HG03108 (cell line): ENCODE measurements at regions not wholly inside any gene's neighbourhood (a gene's known extent, or its start where the extent isn't known, plus 50 kb on each side); places are given as distances from the start of the nearest gene placed in this dataset.
"Not testable (repeated sequence)": the region's sequence is repeated elsewhere in the genome, so short reads cannot be mapped to it uniquely, and the experiment has no call there.

Source experiments
- ATAC-seq: cut with Tn5 transposase; IDR thresholded peaks from one replicate; pipeline ENCODE4 v1.9.1; 2021; ENCODE audit warnings: moderate library complexity; ENCODE audit not compliant: unreplicated experiment

DNA sequence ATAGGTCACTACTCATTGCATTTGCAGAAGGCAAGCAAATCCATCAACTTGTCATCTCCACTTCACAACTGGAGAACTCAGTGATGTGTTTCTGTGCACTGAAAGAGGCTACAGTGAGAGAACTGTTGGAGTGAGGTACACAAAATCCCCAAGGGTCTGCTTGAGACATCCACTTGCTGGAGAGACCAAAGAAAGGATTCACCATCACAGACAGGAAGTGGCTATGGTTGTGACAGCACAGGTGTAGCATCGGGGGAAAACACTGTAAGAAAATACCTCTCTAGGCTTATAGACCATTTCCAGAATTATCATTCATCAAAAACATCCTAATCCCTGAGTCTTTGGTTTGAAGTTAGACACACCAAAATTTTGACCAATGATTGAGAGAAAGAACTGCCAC lies 201.3 kb upstream of the OR4E1 start:
- ATAC-seq, result no peak

DNA sequence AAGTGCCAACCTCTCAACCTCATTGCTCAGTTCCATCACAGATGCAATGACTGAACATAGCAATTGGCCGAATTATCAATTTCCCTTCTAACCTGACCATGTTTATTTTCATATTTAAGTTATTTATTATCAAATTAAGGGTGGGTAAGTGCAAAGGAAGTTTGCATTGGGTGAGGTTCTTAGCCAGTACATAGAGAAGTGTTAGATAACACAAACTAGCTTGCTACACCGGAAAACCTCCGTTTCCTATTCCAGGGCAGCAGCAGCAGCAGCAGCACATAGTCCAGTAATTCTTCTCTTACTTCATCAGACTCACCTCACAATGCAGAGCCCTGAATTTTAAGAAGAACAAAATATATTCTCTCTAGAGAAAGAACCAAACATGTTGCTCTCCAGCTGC lies 200.5 kb upstream of the OR4E1 start:
- no peak for ATAC-seq

DNA sequence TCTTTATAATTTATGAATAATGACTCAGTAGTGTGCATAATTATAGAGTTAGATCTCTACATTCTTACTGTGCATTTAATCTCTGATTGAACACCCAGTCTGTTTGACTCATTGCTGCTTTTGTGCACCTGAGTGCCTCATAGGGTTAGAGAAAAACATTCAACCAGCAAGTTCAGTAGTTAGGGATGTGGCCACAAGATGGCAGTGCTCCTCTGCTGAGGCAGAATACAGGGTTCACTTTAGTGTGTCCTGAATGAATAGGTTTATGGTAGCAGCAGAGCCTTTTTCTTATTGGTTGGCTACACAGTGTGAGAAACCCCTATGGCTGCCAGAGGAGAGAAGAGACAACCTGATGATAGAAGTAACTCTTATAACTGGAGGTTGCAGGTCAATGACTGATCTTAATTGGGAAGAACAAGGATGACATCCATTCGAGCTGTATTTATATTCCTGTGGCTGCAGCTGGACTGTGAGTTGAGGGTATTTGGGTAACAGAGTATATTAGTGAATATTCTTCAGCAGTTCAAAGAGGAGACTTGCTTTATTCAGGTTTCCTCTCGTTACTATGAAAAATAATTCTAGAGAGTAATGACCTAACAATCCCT lies 194.9 kb upstream of the OR4E1 start:
- no peak for ATAC-seq

DNA sequence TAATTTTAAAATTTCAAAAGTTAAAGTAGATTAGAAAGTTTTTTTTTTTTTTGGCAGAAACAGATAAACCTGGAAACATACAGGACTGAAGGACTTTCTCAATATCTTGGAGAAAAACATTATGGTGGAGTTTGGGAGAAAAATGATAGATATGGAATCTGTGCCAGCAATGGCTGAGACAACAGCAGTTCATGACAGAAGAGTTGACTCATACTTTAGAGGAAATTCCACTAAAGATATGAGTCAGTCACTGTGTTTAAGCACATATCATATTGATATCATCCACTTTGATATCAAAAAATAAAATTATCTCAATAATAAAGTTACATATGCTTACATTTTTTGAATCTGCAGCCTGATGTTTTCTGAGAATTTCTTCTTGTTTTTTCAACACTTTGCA lies 193.9 kb upstream of the OR4E1 start:
- no peak for ATAC-seq

DNA sequence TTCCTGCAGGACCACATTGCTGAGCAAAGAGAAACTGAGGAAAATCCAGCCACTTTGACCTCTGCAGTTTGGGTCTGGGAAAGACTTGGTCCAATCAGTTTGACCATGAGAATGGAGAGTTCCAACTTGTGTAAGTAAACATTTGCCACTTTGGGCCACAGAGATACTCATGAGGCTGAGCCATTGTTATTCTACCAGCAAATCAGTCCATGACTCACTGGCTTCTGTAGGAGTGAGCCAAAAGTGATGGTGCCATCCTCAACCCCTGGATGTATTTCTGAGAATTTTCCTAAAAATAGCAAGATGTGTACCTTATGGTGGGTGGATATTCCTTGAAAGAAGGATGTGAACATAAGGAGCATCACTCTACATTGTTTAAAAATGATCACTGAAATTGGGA lies 192.9 kb upstream of the OR4E1 start:
- no peak for ATAC-seq

DNA sequence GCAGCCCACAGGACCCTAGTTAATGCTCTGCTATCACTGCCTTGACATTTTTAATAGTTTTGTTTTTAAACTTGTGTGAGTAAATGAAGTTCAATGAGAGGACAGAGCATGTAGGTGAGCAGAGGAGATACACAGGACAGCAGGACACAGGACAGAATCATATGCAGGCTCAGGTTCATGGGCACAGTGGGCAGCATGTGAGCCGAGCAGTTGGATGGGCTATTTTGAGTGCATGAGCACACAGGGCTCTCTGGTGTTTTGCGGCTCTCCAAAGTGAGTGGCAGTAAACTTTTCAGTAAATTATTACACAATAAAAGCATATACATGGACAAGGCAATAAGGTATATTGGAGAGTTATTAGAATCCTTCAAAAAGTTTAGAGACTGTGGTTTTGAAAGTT lies 189.7 kb upstream of the OR4E1 start:
- ATAC-seq, result no peak

DNA sequence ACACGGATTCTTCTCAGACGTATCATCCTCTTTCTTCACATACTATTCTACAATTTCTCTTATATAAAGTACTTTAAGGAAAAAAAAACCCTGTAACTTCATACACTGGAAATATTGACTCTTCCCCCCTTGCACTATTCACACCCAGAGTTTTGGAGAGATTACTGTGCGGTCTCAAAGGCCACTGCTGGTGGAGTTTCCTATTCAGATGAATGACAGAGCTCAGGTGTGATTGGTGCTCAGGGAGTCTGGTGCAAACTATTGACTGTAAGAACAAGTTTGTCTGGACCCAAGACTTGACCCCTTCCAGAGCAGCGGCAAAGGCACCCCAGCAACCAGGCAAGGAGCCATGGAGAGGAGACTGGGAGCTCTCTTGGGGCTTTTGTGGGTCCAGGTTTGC lies 187.5 kb upstream of the OR4E1 start:
- ATAC-seq, result no peak

DNA sequence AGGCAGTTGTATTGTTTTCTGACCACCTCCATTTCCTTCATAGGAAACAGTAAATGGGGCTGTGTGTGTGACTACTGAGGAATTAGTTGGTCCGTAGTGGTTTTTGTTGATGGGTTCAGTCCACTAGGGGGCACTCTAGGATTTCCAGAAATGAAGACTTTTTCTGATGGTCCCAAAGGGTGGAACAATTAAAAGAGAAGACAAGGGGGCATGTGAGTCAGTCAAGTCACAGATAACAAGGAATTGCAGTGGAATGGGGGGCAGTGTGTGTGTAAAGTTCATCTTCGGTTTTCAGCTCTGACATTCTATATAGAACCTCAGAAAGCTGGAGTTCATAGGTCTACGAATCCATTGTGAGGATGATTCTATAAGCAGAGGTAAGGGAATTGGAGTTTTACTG lies 186.6 kb upstream of the OR4E1 start:
- ATAC-seq, result no peak

DNA sequence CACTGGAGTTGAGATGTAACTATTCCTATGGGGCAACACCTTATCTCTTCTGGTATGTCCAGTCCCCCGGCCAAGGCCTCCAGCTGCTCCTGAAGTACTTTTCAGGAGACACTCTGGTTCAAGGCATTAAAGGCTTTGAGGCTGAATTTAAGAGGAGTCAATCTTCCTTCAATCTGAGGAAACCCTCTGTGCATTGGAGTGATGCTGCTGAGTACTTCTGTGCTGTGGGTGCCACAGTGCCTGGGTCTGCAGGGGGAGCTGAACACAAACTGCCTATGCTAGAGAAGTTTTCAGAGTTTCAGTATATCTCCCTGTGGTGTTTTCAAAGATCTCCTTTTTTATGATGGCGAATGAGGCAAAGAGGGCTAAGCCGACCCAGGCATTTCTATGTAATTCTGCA lies 179.2 kb upstream of the OR4E1 start:
- no peak for ATAC-seq

DNA sequence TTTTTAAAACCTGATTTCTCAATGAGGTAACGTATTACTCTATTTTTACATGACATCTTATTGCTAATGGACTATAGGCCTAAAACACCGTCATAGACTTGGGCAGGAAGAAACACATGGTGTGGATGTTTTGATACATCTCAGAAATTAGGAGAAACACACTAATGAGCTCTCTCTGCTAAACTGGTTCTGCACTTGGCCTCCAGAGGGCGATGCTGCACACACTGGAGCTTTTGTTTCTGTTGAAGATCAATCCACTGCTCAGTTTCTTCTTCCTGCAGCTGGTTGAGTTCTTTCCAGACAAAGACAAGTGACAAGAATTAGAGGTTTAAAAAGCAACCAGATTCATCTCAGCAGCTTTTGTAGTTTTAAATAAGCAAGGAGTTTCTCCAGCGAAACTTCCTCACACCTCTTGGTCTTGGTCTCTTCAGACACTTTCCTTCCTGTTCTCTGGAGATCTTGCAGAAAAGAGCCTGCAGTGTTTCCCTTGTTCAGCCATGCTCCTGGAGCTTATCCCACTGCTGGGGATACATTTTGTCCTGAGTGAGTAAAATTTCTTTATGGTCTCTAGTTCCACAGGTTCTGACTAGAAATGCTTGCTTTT lies 178.5 kb upstream of the OR4E1 start:
- ATAC-seq, result no peak

DNA sequence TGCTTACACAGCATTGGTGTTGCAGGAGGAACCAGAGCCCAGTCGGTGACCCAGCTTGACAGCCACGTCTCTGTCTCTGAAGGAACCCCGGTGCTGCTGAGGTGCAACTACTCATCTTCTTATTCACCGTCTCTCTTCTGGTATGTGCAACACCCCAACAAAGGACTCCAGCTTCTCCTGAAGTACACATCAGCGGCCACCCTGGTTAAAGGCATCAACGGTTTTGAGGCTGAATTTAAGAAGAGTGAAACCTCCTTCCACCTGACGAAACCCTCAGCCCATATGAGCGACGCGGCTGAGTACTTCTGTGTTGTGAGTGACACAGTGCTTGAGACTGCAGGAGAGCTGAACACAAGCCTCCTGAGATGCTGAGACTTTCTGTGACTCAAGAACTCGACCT lies 173.3 kb upstream of the OR4E1 start:
- not testable (repeated sequence) for ATAC-seq

DNA sequence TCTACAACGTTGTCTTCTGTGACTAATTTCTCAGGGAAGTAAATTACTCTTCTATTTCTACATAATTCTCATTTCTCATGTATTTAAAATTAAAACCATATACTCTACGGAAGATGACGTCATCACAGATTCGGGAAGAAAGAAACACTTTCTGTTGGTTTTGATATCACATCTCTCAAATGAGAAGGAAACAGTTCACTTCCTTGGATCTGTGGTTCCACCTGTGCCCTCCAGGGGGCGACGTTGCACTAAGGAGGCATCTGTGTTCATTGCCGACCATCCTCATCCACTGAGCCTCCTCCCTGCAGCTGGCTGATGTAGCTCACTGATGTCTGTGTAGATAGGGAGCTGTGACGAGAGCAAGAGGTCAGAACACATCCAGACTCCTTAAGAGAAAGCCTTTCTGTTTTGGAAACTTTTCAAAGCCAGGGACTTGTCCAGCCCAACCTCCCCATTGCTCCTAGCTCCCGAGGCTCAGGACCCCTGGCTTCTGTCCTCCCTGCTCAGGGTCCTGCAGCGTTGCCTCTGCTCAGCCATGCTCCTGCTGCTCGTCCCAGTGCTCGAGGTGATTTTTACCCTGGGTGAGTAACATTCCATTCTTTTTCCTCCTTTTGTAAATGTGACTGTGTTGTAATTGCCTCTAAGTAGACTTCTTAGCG lies 172.7 kb upstream of the OR4E1 start:
- no peak for ATAC-seq

DNA sequence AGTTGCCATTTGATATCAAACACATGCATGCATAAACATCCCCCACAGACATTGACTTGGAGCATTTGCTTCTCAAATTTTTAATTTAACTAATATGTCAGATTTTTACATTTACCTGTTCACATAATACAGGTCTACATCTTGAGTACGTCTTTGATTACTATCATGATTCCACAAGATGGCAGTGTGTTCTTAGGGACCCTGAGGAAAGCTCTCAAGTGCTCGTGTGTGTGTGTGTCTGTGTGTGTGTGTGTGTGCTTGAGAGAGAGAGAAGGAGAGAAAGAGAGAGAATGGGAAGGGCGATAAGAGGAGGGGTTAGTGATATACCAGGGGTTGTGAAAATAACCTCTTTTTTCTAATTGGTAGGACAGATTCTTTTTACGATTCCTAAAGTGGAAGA lies 167.1 kb upstream of the OR4E1 start:
- no peak for ATAC-seq

DNA sequence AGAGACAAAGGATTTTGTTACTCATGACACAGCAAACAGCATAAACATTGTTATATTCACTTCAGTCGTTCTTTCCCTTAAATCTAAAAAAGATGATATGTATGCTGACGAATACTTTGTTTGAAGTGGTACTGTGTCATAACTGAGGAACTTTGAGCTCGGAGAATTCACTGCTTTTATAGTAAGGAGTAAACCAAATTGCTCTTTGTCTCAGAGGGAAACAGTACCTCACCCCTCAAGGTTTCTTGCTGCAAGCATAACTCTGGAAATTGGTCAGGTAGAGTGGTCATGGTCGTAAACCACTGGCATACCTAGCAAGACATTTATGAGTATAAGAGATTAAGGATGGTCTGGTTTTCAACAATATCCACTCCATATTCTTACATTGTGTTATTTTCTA lies 160.2 kb upstream of the OR4E1 start:
- no peak for ATAC-seq

DNA sequence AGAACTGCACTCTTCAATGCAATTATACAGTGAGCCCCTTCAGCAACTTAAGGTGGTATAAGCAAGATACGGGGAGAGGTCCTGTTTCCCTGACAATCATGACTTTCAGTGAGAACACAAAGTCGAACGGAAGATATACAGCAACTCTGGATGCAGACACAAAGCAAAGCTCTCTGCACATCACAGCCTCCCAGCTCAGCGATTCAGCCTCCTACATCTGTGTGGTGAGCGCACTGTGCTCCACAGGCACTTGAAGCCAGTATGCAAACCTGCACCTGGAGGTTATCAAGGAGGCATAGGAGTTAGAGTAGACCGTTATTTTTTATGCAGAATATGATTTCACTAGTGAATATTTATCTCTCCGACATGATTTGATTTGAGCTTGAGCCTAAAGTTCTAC lies 152.2 kb upstream of the OR4E1 start:
- ATAC-seq, result no peak

DNA sequence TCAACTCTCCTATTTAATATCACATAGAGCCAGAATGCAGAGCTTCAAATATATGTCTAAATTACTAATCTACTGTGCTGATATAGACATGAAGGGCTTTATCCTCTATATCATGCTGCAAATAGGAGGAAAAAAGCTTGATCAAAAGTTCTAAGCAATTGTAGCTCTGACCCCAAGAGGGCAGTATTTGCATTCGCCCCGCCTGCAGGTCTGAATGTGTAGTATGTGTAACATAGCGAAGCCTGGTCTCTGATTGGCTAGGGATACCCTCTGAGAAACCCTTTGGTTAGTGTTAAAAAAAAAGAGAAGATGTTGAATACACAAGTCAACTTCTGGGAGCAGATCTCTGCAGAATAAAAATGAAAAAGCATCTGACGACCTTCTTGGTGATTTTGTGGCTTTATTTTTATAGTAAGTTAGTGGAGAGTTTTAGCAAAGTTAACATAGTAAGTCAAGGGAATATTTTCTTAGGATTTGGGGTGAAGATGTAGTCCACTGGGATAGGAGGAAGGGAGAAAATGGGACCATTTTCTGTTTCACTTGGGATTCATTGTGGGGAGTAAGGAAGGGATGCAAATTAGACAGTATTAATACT lies 151.6 kb upstream of the OR4E1 start:
- ATAC-seq, result no peak

DNA sequence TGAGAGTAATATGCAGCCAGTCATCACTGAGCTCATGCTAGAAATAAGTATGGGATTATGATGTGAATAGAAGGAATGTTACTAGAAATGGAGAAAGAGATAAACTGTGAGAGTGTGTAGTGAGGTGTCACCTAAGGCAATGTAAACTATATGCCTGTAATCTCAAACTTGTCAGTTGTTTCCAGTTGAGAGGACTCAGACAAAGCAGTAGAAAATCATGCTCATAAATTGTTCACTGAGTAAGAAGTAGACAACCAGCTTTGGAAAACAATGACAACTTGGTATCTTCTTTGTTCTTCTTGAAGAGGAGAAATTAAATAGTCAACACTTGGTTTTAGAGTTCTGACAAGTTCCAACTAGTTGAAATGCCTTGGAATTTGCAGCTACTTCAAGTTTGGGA lies 148.5 kb upstream of the OR4E1 start:
- no peak for ATAC-seq

DNA sequence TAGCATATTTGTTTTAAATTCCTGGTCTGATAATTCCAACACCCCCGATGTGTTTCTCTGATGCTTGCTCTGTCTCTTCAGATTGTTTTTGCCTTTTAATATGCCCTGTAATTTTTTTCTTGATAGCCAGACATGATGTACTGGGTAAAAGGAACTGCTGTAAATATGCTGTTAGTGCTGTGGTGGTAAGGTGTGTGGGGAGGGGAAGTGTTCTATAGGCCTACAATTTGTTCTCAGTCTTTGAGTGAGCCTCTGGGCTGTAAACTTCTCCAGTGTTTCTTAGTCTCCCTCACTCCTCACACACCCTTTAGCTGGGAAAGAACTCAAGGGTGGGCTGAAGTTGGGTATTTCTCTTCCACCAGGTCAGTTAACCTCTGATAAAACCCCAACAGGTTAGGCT lies 147.0 kb upstream of the OR4E1 start:
- no peak for ATAC-seq

DNA sequence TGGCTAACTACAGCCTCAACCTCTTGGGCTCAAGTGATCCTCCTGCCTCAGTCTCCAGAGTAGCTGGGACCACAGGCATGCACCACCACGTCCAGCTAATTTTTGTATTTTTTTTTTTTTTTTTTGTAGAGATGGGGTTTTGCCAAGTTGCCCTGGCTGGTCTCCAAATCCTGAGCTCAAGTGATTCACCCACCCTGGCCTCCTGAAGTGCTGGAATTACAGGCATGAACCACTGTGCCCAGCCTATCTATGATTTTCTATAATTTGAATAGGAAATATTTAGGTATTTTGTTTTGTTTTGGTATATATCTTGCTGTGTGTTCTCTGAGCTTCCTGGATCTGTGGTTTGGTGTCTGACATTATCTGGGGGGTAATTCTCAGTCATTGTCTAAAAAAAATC lies 146.3 kb upstream of the OR4E1 start:
- not testable (repeated sequence) for ATAC-seq

DNA sequence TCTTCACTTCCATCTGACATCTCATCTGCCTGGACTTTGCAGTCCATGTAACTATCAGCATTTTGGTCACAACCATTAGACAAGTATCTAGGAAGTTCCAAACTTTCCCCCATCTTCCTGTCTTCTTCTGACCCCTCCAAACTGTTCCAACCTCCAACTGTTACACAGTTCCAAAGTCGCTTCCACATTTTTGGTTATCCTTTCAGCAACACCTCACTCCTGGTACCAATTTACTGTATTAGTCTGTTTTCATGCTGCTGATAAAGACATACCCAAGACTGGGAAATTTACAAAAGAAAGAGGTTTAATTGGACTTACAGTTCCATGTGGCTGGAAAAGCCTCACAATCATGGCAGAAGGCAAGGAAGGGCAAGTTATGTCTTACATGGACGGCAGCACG lies 143.4 kb upstream of the OR4E1 start:
- not testable (repeated sequence) for ATAC-seq

DNA sequence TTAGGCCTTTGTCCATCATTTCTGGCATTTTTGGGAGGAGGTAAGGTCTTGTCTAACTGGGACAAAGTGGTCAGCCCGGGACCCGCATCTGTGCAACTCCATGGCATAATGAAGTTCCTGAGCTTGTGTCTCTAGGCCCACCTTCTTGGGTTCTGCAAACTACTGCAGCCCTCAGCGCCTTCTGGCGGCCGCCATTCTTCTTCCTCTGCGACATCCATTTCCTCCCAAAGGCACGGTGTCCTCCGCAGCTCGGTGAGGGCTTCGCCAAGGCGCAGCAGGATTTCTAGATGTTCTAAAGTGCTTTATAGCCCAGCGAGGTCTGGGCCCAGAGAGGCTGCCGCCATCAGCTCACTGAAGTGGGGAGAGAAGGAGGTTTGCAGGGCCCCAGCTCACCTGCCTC lies 134.4 kb upstream of the OR4E1 start:
- no peak for ATAC-seq

DNA sequence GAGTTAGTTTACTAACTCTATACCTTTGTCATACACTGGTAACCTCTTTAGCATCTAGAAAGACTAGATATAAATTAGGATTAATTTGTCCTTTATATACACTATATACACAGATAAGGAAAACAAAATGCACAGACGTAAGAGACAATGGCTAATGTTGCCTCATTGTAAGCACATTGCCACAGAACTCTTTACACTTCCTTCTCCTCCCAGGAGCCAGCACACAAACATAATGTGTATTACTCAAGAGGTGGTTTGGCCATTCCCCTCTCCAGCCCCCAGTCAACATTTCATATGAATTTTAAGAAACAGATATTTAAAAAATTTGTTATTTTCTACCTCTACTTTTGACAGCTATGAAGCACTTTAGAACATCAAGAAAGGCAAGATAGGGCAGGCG lies 131.4 kb upstream of the OR4E1 start:
- ATAC-seq, result no peak
